OCI-LY1 (cell line): ENCODE measurements at regions not wholly inside any gene's neighbourhood (a gene's known extent, or its start where the extent isn't known, plus 50 kb on each side); places are given as distances from the start of the nearest gene placed in this dataset.

ENCODE experiments used
- H2AFZ ChIP-seq: fragments of 200-600 bp; sonication (generic), shearing (Covaris generic); 2 replicates; pipeline ENCODE4 v1.6.0; 2014; ENCODE audit warnings: antibody characterized with exemption, mild to moderate bottlenecking, low read length
- H3F3A ChIP-seq: fragments of 200-600 bp; sonication (generic), shearing (Covaris generic); 2 replicates; pipeline ENCODE4 v1.6.0; 2014; ENCODE audit warnings: mild to moderate bottlenecking, antibody characterized with exemption, low read length, moderate library complexity; ENCODE audit not compliant: insufficient read depth
- H3K27ac ChIP-seq: fragments of 200-600 bp; sonication (generic); 2 replicates; pipeline ENCODE4 v1.5.1; 2014; ENCODE audit warnings: low read length, mixed run types, mild to moderate bottlenecking, low read depth; ENCODE audit not compliant: poor library complexity, severe bottlenecking
- H3K27me3 ChIP-seq: fragments of 200-600 bp; sonication (generic); 2 replicates; pipeline ENCODE4 v1.6.0; 2014; ENCODE audit warnings: antibody characterized with exemption, mild to moderate bottlenecking, low read length, moderate library complexity; ENCODE audit not compliant: insufficient read depth
- H3K36me3 ChIP-seq: fragments of 200-600 bp; sonication (generic); 2 replicates; pipeline ENCODE4 v1.6.1; 2014; ENCODE audit warnings: mild to moderate bottlenecking, antibody characterized with exemption, low read length, moderate library complexity, mixed read lengths; ENCODE audit not compliant: insufficient read depth
- H3K4me1 ChIP-seq: fragments of 200-600 bp; sonication (generic); 2 replicates; pipeline ENCODE4 v1.5.1; 2014; ENCODE audit warnings: mild to moderate bottlenecking, low read length, moderate library complexity; ENCODE audit not compliant: insufficient read depth, severe bottlenecking
- H3K4me2 ChIP-seq: fragments of 200-600 bp; sonication (generic), shearing (Covaris generic); 2 replicates; pipeline ENCODE4 v1.6.1; 2014; ENCODE audit warnings: low read length
- H3K4me3 ChIP-seq: fragments of 200-600 bp; sonication (generic); 2 replicates; pipeline ENCODE4 v1.5.1; 2014; ENCODE audit warnings: low read length, low read depth, mild to moderate bottlenecking, mixed read lengths; ENCODE audit not compliant: poor library complexity, severe bottlenecking
- H3K79me2 ChIP-seq: fragments of 200-600 bp; shearing (Covaris generic); 2 replicates; pipeline ENCODE4 v1.6.1; 2016; ENCODE audit warnings: mixed run types, low read length, mixed read lengths; ENCODE audit not compliant: insufficient read depth
- H3K9ac ChIP-seq: fragments of 200-600 bp; sonication (generic), shearing (Covaris generic); 2 replicates; pipeline ENCODE4 v1.6.1; 2014; ENCODE audit warnings: mild to moderate bottlenecking, low read length, mixed read lengths
- H3K9me2 ChIP-seq: fragments of 200-600 bp; sonication (generic), shearing (Covaris generic); 2 replicates; pipeline ENCODE4 v1.6.1; 2014; ENCODE audit warnings: low read depth, mild to moderate bottlenecking, low read length, mixed read lengths
- H3K9me3 ChIP-seq: fragments of 200-600 bp; shearing (Covaris generic); 2 replicates; pipeline ENCODE4 v1.6.1; 2014; ENCODE audit warnings: low read length, mixed read lengths
- H4K20me1 ChIP-seq: fragments of 200-600 bp; sonication (generic), shearing (Covaris generic); 2 replicates; pipeline ENCODE4 v1.6.0; 2016; ENCODE audit warnings: mild to moderate bottlenecking, low read length; ENCODE audit not compliant: insufficient read depth
- EZH2 ChIP-seq: fragments of 200-600 bp; sonication (generic), shearing (Covaris generic); IDR thresholded peaks from 2 replicates; pipeline ENCODE4 v1.8.0; 2017; ENCODE audit warnings: borderline replicate concordance, mixed run types, mild to moderate bottlenecking, antibody characterized with exemption, low read length, moderate library complexity, mixed read lengths
- TF ChIP-seq, protein P1 (sequence below): fragments of 200-600 bp; sonication (generic), shearing (Covaris generic); IDR thresholded peaks from 2 replicates; pipeline ENCODE4 v1.5.1; 2017; ENCODE audit warnings: mild to moderate bottlenecking, antibody characterized with exemption, low read length, moderate library complexity, mixed read lengths

DNA sequence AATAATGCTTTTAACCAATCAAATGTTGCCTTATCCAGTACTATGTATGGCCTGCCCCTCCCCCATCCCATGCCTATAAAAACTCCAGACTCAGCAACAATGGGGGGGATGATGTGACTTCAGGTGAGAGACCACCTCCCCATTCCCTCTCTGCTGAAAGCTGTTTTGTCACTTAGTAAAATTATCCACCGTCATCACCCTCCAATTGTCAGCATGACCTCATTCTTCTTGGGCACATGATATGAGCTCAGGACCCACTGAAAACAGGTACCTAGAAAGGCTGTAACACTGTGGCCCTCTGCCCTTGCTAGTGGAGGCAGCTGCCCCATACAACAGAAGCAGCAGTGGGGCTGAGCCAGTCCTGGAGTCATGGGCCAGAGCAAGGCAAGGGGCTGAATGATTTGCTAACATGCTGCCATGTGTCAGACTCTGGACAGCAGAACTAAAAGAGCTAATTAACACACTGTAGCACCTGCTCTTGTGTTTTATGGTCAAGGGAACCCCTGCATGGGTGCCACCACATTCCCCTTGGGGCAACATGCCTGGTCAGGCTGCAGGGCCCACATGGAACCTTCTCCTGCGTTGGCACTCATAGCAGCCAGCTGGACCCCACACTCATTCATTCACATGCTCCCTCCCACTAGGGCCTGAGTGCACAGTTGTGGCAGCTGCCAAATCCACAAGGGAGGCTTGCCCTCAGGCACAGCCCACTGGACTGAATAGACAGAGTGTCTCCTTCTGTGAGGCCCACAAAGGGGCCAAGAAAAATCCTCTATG, 722.2 kb upstream of the PCDH20 start:
- no peaks in the 10 kb centered on the region for H3K36me3 ChIP-seq
- H3K9ac ChIP-seq = no peak overlapping the region
- H3K4me3 ChIP-seq = no peak overlapping the region
- H4K20me1 ChIP-seq = no peaks in the 10 kb centered on the region
- no peak overlapping the region for H3K4me2 ChIP-seq
- TF ChIP-seq, protein P1, sequence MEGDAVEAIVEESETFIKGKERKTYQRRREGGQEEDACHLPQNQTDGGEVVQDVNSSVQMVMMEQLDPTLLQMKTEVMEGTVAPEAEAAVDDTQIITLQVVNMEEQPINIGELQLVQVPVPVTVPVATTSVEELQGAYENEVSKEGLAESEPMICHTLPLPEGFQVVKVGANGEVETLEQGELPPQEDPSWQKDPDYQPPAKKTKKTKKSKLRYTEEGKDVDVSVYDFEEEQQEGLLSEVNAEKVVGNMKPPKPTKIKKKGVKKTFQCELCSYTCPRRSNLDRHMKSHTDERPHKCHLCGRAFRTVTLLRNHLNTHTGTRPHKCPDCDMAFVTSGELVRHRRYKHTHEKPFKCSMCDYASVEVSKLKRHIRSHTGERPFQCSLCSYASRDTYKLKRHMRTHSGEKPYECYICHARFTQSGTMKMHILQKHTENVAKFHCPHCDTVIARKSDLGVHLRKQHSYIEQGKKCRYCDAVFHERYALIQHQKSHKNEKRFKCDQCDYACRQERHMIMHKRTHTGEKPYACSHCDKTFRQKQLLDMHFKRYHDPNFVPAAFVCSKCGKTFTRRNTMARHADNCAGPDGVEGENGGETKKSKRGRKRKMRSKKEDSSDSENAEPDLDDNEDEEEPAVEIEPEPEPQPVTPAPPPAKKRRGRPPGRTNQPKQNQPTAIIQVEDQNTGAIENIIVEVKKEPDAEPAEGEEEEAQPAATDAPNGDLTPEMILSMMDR = no peak
- TF ChIP-seq EZH2 = no peak
- no peak overlapping the region for H3K27ac ChIP-seq
- H3K27me3 ChIP-seq = no peaks in the 10 kb centered on the region
- H3F3A ChIP-seq = no peaks in the 10 kb centered on the region
- no peaks in the 10 kb centered on the region for H3K9me2 ChIP-seq
- H3K79me2 ChIP-seq = no peaks in the 10 kb centered on the region
- H3K9me3 ChIP-seq = peaks cover 45% of the 10 kb centered on the region
- no peaks in the 10 kb centered on the region for H3K4me1 ChIP-seq
- no peak overlapping the region for H2AFZ ChIP-seq

DNA sequence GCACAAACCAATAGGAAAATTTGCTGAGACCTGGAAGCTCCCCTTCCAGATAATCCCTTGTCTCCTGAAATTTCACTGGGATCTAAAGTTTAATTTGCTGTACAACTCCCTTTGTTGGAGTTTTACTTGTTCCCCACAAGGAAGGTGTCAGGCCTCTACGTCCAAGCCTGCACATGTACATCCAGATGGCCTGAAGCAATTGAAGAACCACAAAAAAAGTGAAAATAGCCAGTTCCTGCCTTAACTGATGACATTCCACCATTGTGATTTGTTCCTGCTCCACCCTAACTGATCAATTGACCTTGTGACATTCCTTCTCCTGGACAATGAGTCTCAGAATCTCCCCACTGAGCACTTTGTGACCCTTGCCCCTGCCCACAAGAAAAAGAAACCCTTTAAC, 716.0 kb upstream of the PCDH20 start:
- no peaks in the 10 kb centered on the region for H3K36me3 ChIP-seq
- no peak overlapping the region for H3K9ac ChIP-seq
- no peaks in the 10 kb centered on the region for H4K20me1 ChIP-seq
- no peak for TF ChIP-seq EZH2
- TF ChIP-seq, protein P1 = no peak
- no peaks in the 10 kb centered on the region for H3K9me2 ChIP-seq
- H3K27ac ChIP-seq = no peak overlapping the region
- no peak overlapping the region for H3K4me2 ChIP-seq
- H3K4me1 ChIP-seq = no peaks in the 10 kb centered on the region
- no peaks in the 10 kb centered on the region for H3K27me3 ChIP-seq
- no peaks in the 10 kb centered on the region for H3F3A ChIP-seq
- H3K9me3 ChIP-seq = peaks cover 23% of the 10 kb centered on the region
- H3K4me3 ChIP-seq = no peak overlapping the region
- H3K79me2 ChIP-seq = no peaks in the 10 kb centered on the region
- no peak overlapping the region for H2AFZ ChIP-seq

GRCh38 chr13:62130062-62130970, 714.7 kb upstream of the PCDH20 start:
- H2AFZ ChIP-seq = no peak overlapping the region; the same call in 1 of the 2 replicates

More at GRCh38 chr13:62130062-62130970, 714.7 kb upstream of the PCDH20 start:
- Histone ChIP-seq H3K27me3 (no peaks in the 10 kb centered on the region), H3K4me1 (no peaks in the 10 kb centered on the region), H3K4me3 (no peak overlapping the region), H3K9me2 (no peaks in the 10 kb centered on the region), H3K9me3 (peaks cover 23% of the 10 kb centered on the region), H3K27ac (no peak overlapping the region), H3F3A (no peaks in the 10 kb centered on the region), H3K4me2 (no peak overlapping the region), H3K79me2 (no peaks in the 10 kb centered on the region), H4K20me1 (no peaks in the 10 kb centered on the region), H3K36me3 (no peaks in the 10 kb centered on the region), H3K9ac (no peak overlapping the region)
- TF ChIP-seq, protein P1 = no peak
- no peak for TF ChIP-seq EZH2
